Astrocyte (in vitro differentiated cells and primary cell): ENCODE measurements at regions not wholly inside any gene's neighbourhood (a gene's known extent, or its start where the extent isn't known, plus 50 kb on each side); places are given as distances from the start of the nearest gene placed in this dataset.

Experiments
- EZH2 ChIP-seq: IDR thresholded peaks from 2 replicates; pipeline ENCODE4 v1.6.1; 2012; ENCODE audit warnings: mild to moderate bottlenecking, low read length, inconsistent platforms; ENCODE audit not compliant: insufficient read depth
- TF ChIP-seq, protein P1 (sequence below): IDR thresholded peaks from 2 replicates; pipeline ENCODE4 v1.5.1; 2011; ENCODE audit warnings: low read depth, mild to moderate bottlenecking, inconsistent platforms, low read length, moderate library complexity; ENCODE audit not compliant: insufficient read depth

DNA sequence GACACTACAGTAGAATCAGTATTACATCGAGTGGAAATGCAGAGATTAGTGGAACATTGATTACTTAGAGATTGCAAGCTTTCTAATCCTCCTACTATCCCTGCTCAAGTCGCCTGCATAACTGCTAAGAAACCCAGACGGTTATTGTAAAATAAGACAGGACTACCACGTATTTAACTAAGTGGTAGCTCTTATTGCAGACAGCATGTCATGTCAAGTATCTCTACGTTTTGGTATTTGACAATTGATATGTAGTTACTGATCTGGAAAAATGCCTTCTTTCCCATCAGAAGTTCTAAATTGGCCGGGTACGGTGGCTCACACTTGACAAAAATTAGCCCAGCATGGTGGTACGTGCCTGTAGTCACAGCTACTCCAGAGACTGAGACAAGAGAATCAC, 404.1 kb downstream of the CBLN2 start:
- TF ChIP-seq, protein P1, sequence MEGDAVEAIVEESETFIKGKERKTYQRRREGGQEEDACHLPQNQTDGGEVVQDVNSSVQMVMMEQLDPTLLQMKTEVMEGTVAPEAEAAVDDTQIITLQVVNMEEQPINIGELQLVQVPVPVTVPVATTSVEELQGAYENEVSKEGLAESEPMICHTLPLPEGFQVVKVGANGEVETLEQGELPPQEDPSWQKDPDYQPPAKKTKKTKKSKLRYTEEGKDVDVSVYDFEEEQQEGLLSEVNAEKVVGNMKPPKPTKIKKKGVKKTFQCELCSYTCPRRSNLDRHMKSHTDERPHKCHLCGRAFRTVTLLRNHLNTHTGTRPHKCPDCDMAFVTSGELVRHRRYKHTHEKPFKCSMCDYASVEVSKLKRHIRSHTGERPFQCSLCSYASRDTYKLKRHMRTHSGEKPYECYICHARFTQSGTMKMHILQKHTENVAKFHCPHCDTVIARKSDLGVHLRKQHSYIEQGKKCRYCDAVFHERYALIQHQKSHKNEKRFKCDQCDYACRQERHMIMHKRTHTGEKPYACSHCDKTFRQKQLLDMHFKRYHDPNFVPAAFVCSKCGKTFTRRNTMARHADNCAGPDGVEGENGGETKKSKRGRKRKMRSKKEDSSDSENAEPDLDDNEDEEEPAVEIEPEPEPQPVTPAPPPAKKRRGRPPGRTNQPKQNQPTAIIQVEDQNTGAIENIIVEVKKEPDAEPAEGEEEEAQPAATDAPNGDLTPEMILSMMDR = no peak
- TF ChIP-seq EZH2 = no peak
